Adrenal gland (tissue), 9 donors: ENCODE measurements at regions not wholly inside any gene's neighbourhood (a gene's known extent, or its start where the extent isn't known, plus 50 kb on each side); places are given as distances from the start of the nearest gene placed in this dataset.

Experiments used
- DNase-seq, 7 donors: peaks; one replicate each; pipeline ENCODE4 v3.0.0-alpha.2; 2019 to 2020
- H3K27ac ChIP-seq, 5 donors: fragments of 200-600 bp; sonication (generic) in 4 of 5; 1 replicate in 3 of 5; 2 replicates in 2 of 5; pipeline versions ENCODE4 v1.5.1 to v1.8.0; 2016 to 2020; ENCODE audit warnings: mild to moderate bottlenecking in 1 of 5
- H3K27me3 ChIP-seq: fragments of 200-600 bp; 2 replicates; pipeline ENCODE4 v1.8.0; 2021
- H3K36me3 ChIP-seq, 2 donors: fragments of 200-600 bp; replicated peaks in 1 of 2; 1 replicate in 1 of 2; 2 replicates in 1 of 2; pipeline versions ENCODE4 v1.5.1 to v1.8.0; 2018 to 2022
- H3K4me1 ChIP-seq, 2 donors: fragments of 200-600 bp; replicated peaks in 1 of 2; 1 replicate in 1 of 2; 2 replicates in 1 of 2; pipeline versions ENCODE4 v1.5.1 to v1.8.0; 2018 to 2021
- H3K4me3 ChIP-seq, 4 donors: fragments of 200-600 bp; sonication (generic) in 3 of 4; one replicate each; pipeline ENCODE4 v1.5.1; 2016 to 2018
- H3K9me3 ChIP-seq, 3 donors: fragments of 200-600 bp; sonication (generic) in 1 of 3; replicated peaks in 1 of 3; 1 replicate in 2 of 3; 2 replicates in 1 of 3; pipeline versions ENCODE4 v1.5.1 to v1.8.0; 2016 to 2021
- CTCF ChIP-seq, 6 experiments: fragments of 450-650 bp in 4 of 6; fragments of 200-600 bp in 2 of 6; sonication (generic) in 1 of 6; IDR thresholded peaks; 1 replicate in 5 of 6; 2 replicates in 1 of 6; pipeline versions ENCODE4 v1.5.1 to v1.8.0; 2016 to 2021; ENCODE audit warnings: antibody characterized with exemption in 6 of 6, mild to moderate bottlenecking in 2 of 6, moderate library complexity in 1 of 6
- POLR2A ChIP-seq, 2 donors: fragments of 450-650 bp; IDR thresholded peaks; one replicate each; pipeline ENCODE4 v1.6.1; 2017; ENCODE audit warnings: antibody characterized with exemption in 2 of 2, mild to moderate bottlenecking in 2 of 2, moderate library complexity in 1 of 2
- WGBS, 4 donors: extraction: QIAGEN DNeasy Blood & Tissue Kit in 2 of 4; methylation state at CpG; one replicate each; pipeline versions ENCODE4 v1.1.5 to v1.1.7; 2013 to 2017; 5-methylcytosine and 5-hydroxymethylcytosine counted together
- intact Hi-C, 2 donors: fragments of 100-400 bp; cut with DNase I; formaldehyde crosslinking; loops; one replicate each; pipeline versions ENCODE4 v1.14.1 to v1.15.0; 2022 to 2023
- donor health status: healthy with polysubstance abuse.
- donor health status: Bipolar disorder and iron deficiency.
- donor health status: DM: yes; HTN: yes; CAD: no.
- donor health status: DM: no; HTN: no; CAD: no.
- donor health status: DM: no; HTN: no; CAD: no.

- H3K9me3 ChIP-seq: no peaks in the 10 kb centered on the region
- no peaks in the 10 kb centered on the region for H3K4me1 ChIP-seq
Measured at GRCh38 chr2:107737756-107738155, 88.9 kb upstream of the RGPD4 start.

GRCh38 chr2:107738266-107738665, 88.4 kb upstream of the RGPD4 start:
- Histone ChIP-seq H3K27me3 (no peaks in the 10 kb centered on the region), H3K4me3 (no peak overlapping the region), H3K27ac (no peak overlapping the region), H3K4me1 (no peaks in the 10 kb centered on the region), H3K36me3 (no peaks in the 10 kb centered on the region), H3K9me3 (no peaks in the 10 kb centered on the region)
- no peak for TF ChIP-seq POLR2A (IDR thresholded peaks at IDR 0.05)
- no peak for TF ChIP-seq CTCF (IDR thresholded peaks at IDR 0.05)
- intact Hi-C loops: no loop called here
- WGBS, 4 donors: 28 to 51% (median 40%) methylated on average over 4 of the region's 4 CpGs
- no peak for DNase-seq

More at GRCh38 chr2:107737756-107738155, 88.9 kb upstream of the RGPD4 start:
- no peaks in the 10 kb centered on the region for H3K27me3 ChIP-seq
- TF ChIP-seq POLR2A (IDR thresholded peaks at IDR 0.05): no peak
- TF ChIP-seq CTCF (IDR thresholded peaks at IDR 0.05): no peak
- no peak overlapping the region for H3K27ac ChIP-seq
- intact Hi-C loops: no loop called here
- no peak for DNase-seq
- H3K4me3 ChIP-seq: no peak overlapping the region
- H3K36me3 ChIP-seq: no peaks in the 10 kb centered on the region

GRCh38 chr2:107740300-107740699, 86.4 kb upstream of the RGPD4 start:
- Histone ChIP-seq H3K27ac (no peak overlapping the region), H3K4me1 (no peaks in the 10 kb centered on the region), H3K9me3 (no peaks in the 10 kb centered on the region), H3K4me3 (no peak overlapping the region), H3K27me3 (no peaks in the 10 kb centered on the region), H3K36me3 (no peaks in the 10 kb centered on the region)
- 56 to 76% (median 65%) methylated on average over 2 of the region's 2 CpGs for WGBS, 4 donors
- intact Hi-C loops: no loop called here
- DNase-seq: no peak
- no peak for TF ChIP-seq POLR2A (IDR thresholded peaks at IDR 0.05)
- TF ChIP-seq CTCF (IDR thresholded peaks at IDR 0.05): no peak

- Histone ChIP-seq H3K27me3 (no peaks in the 10 kb centered on the region), H3K36me3 (no peaks in the 10 kb centered on the region), H3K9me3 (no peaks in the 10 kb centered on the region), H3K4me3 (no peak overlapping the region), H3K4me1 (no peaks in the 10 kb centered on the region), H3K27ac (no peak overlapping the region)
- no peak for DNase-seq
- WGBS, 4 donors: 87 to 92% (median 88%) methylated on average over 5 of the region's 5 CpGs
- intact Hi-C loops: no loop called here
- TF ChIP-seq CTCF (IDR thresholded peaks at IDR 0.05) (no peak), POLR2A (IDR thresholded peaks at IDR 0.05) (no peak)
Measured at GRCh38 chr2:107742460-107743027, 84.1 kb upstream of the RGPD4 start.
